Colonic mucosa (tissue), 4 donors: ENCODE measurements at regions not wholly inside any gene's neighbourhood (a gene's known extent, or its start where the extent isn't known, plus 50 kb on each side); places are given as distances from the start of the nearest gene placed in this dataset.

Experiments used
- DNase-seq: peaks from one replicate; pipeline ENCODE4 v3.0.0-alpha.2; 2020
- H3K27ac ChIP-seq: fragments of 200-600 bp; one replicate; pipeline ENCODE4 v1.8.0; 2021
- H3K27me3 ChIP-seq: fragments of 200-600 bp; one replicate; pipeline ENCODE4 v1.8.0; 2021
- H3K36me3 ChIP-seq: fragments of 200-600 bp; one replicate; pipeline ENCODE4 v1.8.0; 2021
- H3K4me1 ChIP-seq: fragments of 200-600 bp; one replicate; pipeline ENCODE4 v1.8.0; 2021; ENCODE audit warnings: mild to moderate bottlenecking
- H3K4me3 ChIP-seq: fragments of 200-600 bp; one replicate; pipeline ENCODE4 v1.8.0; 2021
- H3K9ac ChIP-seq, 2 donors: one replicate each; pipeline ENCODE4 v1.7.0; 2013; ENCODE audit warnings: control low read depth in 2 of 2, low read depth in 2 of 2, low read length in 2 of 2
- H3K9me3 ChIP-seq: fragments of 200-600 bp; one replicate; pipeline ENCODE4 v1.8.0; 2021
- CTCF ChIP-seq: fragments of 200-600 bp; IDR thresholded peaks from one replicate; pipeline ENCODE4 v1.8.0; 2022; ENCODE audit warnings: antibody characterized with exemption, mild to moderate bottlenecking
- intact Hi-C: fragments of 100-400 bp; cut with DNase I; formaldehyde crosslinking; loops from one replicate; pipeline ENCODE4 v1.14.1; 2022
- donor health status: healthy.
- donor health status: DM: no; HTN: no; CAD: no.
- donor health status: DM: no; HTN: no; CAD: no.

- H3K27ac ChIP-seq = no peak overlapping the region
- no peak for DNase-seq
- no peak for TF ChIP-seq CTCF
Observed at GRCh38 chr22:44557064-44557748, 59.2 kb upstream of the RTL6 start.

GRCh38 chr22:44555597-44555996 lies 57.6 kb upstream of the RTL6 start:
- Histone ChIP-seq H3K9me3 (no peaks in the 10 kb centered on the region), H3K9ac (no peak overlapping the region), H3K4me1 (no peaks in the 10 kb centered on the region), H3K27me3 (no peaks in the 10 kb centered on the region), H3K27ac (no peak overlapping the region), H3K4me3 (no peak overlapping the region), H3K36me3 (no peaks in the 10 kb centered on the region)
- TF ChIP-seq CTCF = no peak
- intact Hi-C loops = no loop called here
- DNase-seq = no peak

More at GRCh38 chr22:44557064-44557748, 59.2 kb upstream of the RTL6 start:
- no peaks in the 10 kb centered on the region for H3K36me3 ChIP-seq
- H3K27me3 ChIP-seq = no peaks in the 10 kb centered on the region
- no peaks in the 10 kb centered on the region for H3K9me3 ChIP-seq
- no peak overlapping the region for H3K4me3 ChIP-seq
- intact Hi-C loops = no loop called here
- no peaks in the 10 kb centered on the region for H3K4me1 ChIP-seq
- H3K9ac ChIP-seq = no peak overlapping the region

- H3K27me3 ChIP-seq = no peaks in the 10 kb centered on the region
- H3K4me3 ChIP-seq = no peak overlapping the region
- H3K9ac ChIP-seq = no peak overlapping the region
- no peaks in the 10 kb centered on the region for H3K9me3 ChIP-seq
- H3K36me3 ChIP-seq = no peaks in the 10 kb centered on the region
- no peaks in the 10 kb centered on the region for H3K4me1 ChIP-seq
- H3K27ac ChIP-seq = no peak overlapping the region
- no peak for TF ChIP-seq CTCF
- no peak for DNase-seq
- intact Hi-C loops = no loop called here
Observed at GRCh38 chr22:44555046-44555445, 57.0 kb upstream of the RTL6 start.

- DNase-seq = no peak
- no peak for TF ChIP-seq CTCF
- H3K36me3 ChIP-seq = no peaks in the 10 kb centered on the region
- no peaks in the 10 kb centered on the region for H3K4me1 ChIP-seq
- H3K27me3 ChIP-seq = no peaks in the 10 kb centered on the region
- H3K4me3 ChIP-seq = no peak overlapping the region
- H3K27ac ChIP-seq = no peak overlapping the region
- intact Hi-C loops = no loop called here
- no peaks in the 10 kb centered on the region for H3K9me3 ChIP-seq
- H3K9ac ChIP-seq = no peak overlapping the region
Observed at GRCh38 chr22:44554411-44554810, 56.4 kb upstream of the RTL6 start.

GRCh38 chr22:44550711-44551491 lies 52.9 kb upstream of the RTL6 start:
- no peaks in the 10 kb centered on the region for H3K27me3 ChIP-seq
- no peak overlapping the region for H3K9ac ChIP-seq
- peak overlapping the region; percentile 34 for H3K27ac ChIP-seq
- H3K4me3 ChIP-seq = no peak overlapping the region
- H3K4me1 ChIP-seq = no peaks in the 10 kb centered on the region
- peak; percentile 63 for DNase-seq
- TF ChIP-seq CTCF = no peak
- H3K36me3 ChIP-seq = no peaks in the 10 kb centered on the region
- intact Hi-C loops = no loop called here
- H3K9me3 ChIP-seq = no peaks in the 10 kb centered on the region
